Mesendoderm (in vitro differentiated cells): ENCODE measurements at regions not wholly inside any gene's neighbourhood (a gene's known extent, or its start where the extent isn't known, plus 50 kb on each side); places are given as distances from the start of the nearest gene placed in this dataset.
A peak's percentile ranks its signal among the peaks of the same experiment; 100 is the strongest.

Experiments used
- DNase-seq: peaks from one replicate; pipeline ENCODE4 v3.0.0; 2013
- H2AK5ac ChIP-seq: 2 replicates; pipeline ENCODE4 v1.6.1; 2013; ENCODE audit warnings: low read length, inconsistent platforms
- H2BK120ac ChIP-seq: 2 replicates; pipeline ENCODE4 v1.6.1; 2013; ENCODE audit warnings: low read depth, mild to moderate bottlenecking, low read length, moderate library complexity, mixed read lengths
- H2BK15ac ChIP-seq: replicated peaks from 2 replicates; pipeline ENCODE4 v1.6.1; 2013; ENCODE audit warnings: low read depth, mild to moderate bottlenecking, moderate library complexity
- H2BK5ac ChIP-seq: 2 replicates; pipeline ENCODE4 v1.6.1; 2013; ENCODE audit warnings: low read length, inconsistent platforms
- H3K18ac ChIP-seq: 2 replicates; pipeline ENCODE4 v1.6.1; 2013; ENCODE audit warnings: mild to moderate bottlenecking, low read length, mixed read lengths
- H3K23ac ChIP-seq: one replicate; pipeline ENCODE4 v1.6.1; 2013; ENCODE audit warnings: low read length
- H3K27ac ChIP-seq: 2 replicates; pipeline ENCODE4 v1.5.1; 2013; ENCODE audit warnings: low read depth, mild to moderate bottlenecking, inconsistent platforms, low read length, moderate library complexity
- H3K27me3 ChIP-seq: 2 replicates; pipeline ENCODE4 v1.6.1; 2013; ENCODE audit warnings: low read length, control low read depth, mild to moderate bottlenecking, inconsistent platforms; ENCODE audit not compliant: insufficient read depth, poor library complexity
- H3K36me3 ChIP-seq: 2 replicates; pipeline ENCODE4 v1.6.1; 2013; ENCODE audit warnings: low read length, inconsistent platforms; ENCODE audit not compliant: control insufficient read depth, insufficient read depth
- H3K4ac ChIP-seq: one replicate; pipeline ENCODE4 v1.6.1; 2013; ENCODE audit warnings: low read depth, mild to moderate bottlenecking, low read length, moderate library complexity
- H3K4me1 ChIP-seq: 2 replicates; pipeline ENCODE4 v1.6.1; 2013; ENCODE audit warnings: low read depth, low read length, inconsistent platforms; ENCODE audit not compliant: control insufficient read depth
- H3K4me2 ChIP-seq: 2 replicates; pipeline ENCODE4 v1.6.1; 2013; ENCODE audit warnings: low read length
- H3K4me3 ChIP-seq: 2 replicates; pipeline ENCODE4 v1.5.1; 2013; ENCODE audit warnings: mild to moderate bottlenecking, low read length
- H3K56ac ChIP-seq: one replicate; pipeline ENCODE4 v1.6.1; 2013; ENCODE audit warnings: low read length
- H3K79me1 ChIP-seq: 2 replicates; pipeline ENCODE4 v1.6.1; 2013; ENCODE audit warnings: low read length, inconsistent platforms
- H3K79me2 ChIP-seq: 2 replicates; pipeline ENCODE4 v1.6.1; 2013; ENCODE audit warnings: mild to moderate bottlenecking, low read length; ENCODE audit not compliant: control insufficient read depth, insufficient read depth
- H3K9ac ChIP-seq: 2 replicates; pipeline ENCODE4 v1.6.1; 2013; ENCODE audit warnings: low read length, inconsistent platforms
- H4K5ac ChIP-seq: one replicate; pipeline ENCODE4 v1.6.1; 2013; ENCODE audit warnings: low read length
- H4K8ac ChIP-seq: one replicate; pipeline ENCODE4 v1.6.1; 2013; ENCODE audit warnings: low read depth, mild to moderate bottlenecking, control low read depth, low read length, moderate library complexity
- WGBS: extraction: QIAGEN DNeasy Blood & Tissue Kit; methylation state at CpG from one replicate; pipeline ENCODE4 v1.1.7; 2013; ENCODE audit warnings: low lambda C conversion rate, missing lambda C conversion rate; ENCODE audit not compliant: insufficient coverage; ENCODE audit errors: extremely low coverage; 5-methylcytosine and 5-hydroxymethylcytosine counted together

DNA sequence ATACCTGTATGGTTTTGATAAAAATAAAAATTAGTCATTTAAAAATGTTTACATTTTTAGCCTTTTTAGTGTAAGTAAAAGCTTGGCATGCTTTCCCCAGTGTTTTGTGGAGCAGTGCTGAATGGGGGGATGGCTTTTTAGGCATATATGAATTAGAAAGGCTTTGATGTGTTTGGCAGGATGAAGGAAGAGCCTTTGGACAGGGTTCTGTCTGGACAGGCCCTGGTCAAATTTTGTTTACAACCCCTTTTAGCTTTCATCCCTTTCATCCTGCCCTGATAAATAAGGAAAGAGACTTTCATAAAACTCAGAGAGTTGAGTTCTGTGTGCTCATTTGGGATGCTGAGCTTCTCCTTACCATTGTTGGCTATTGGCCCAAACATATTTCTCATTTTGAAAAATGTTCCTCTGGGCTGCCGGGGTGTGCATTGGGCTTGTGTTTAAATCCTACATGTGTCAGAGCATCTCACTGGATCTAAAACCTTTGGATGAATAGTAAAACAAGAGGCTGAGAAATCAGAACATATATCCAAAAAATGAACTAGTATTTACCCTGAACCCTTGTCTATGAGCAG, 68.1 kb upstream of the PHYHIPL start:
- Histone ChIP-seq H3K23ac (no peak overlapping the region), H3K4ac (no peak overlapping the region), H3K36me3 (no peaks in the 10 kb centered on the region), H3K18ac (no peak overlapping the region), H3K4me1 (no peaks in the 10 kb centered on the region), H3K4me2 (no peak overlapping the region), H2BK120ac (no peak overlapping the region), H3K79me1 (no peaks in the 10 kb centered on the region), H4K8ac (no peak overlapping the region), H3K4me3 (no peak overlapping the region), H3K56ac (no peak overlapping the region), H3K27me3 (no peaks in the 10 kb centered on the region), H3K27ac (no peak overlapping the region), H2BK5ac (no peak overlapping the region), H3K79me2 (no peaks in the 10 kb centered on the region), H2AK5ac (no peak overlapping the region), H2BK15ac (no peak overlapping the region), H3K9ac (no peak overlapping the region), H4K5ac (no peak overlapping the region)
- WGBS = no CpG with 5 or more reads among the region's 1 CpG
- DNase-seq = no peak

DNA sequence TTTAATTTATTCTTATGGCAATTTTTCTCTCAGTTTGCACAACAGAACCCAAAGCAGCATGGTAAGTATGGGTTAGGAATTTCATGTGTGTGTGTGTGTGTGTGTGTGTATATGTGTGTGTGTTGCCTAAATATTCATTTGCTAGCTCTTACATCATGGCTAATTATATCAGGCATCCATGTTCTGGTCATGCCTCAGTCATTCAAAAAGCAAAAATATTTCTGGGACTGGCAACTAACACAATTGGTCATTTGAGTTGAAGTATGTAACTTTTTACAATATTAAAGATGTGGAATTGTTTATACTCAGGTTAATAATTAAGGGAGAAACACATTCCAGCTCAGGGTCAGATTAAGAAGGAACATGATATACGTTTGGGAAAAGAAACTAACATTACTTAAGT, 67.6 kb upstream of the PHYHIPL start:
- no peaks in the 10 kb centered on the region for H3K79me2 ChIP-seq
- H4K5ac ChIP-seq = no peak overlapping the region
- H3K79me1 ChIP-seq = no peaks in the 10 kb centered on the region
- no CpG with 5 or more reads among the region's 1 CpG for WGBS
- no peak overlapping the region for H2AK5ac ChIP-seq
- no peak overlapping the region for H3K4me3 ChIP-seq
- H4K8ac ChIP-seq = no peak overlapping the region
- H3K18ac ChIP-seq = no peak overlapping the region
- H3K36me3 ChIP-seq = no peaks in the 10 kb centered on the region
- H3K9ac ChIP-seq = no peak overlapping the region
- no peaks in the 10 kb centered on the region for H3K27me3 ChIP-seq
- no peak overlapping the region for H3K23ac ChIP-seq
- no peak overlapping the region for H3K4ac ChIP-seq
- no peaks in the 10 kb centered on the region for H3K4me1 ChIP-seq
- no peak overlapping the region for H2BK15ac ChIP-seq
- no peak for DNase-seq
- no peak overlapping the region for H3K4me2 ChIP-seq
- H3K56ac ChIP-seq = no peak overlapping the region
- H3K27ac ChIP-seq = no peak overlapping the region
- no peak overlapping the region for H2BK5ac ChIP-seq
- H2BK120ac ChIP-seq = no peak overlapping the region

DNA sequence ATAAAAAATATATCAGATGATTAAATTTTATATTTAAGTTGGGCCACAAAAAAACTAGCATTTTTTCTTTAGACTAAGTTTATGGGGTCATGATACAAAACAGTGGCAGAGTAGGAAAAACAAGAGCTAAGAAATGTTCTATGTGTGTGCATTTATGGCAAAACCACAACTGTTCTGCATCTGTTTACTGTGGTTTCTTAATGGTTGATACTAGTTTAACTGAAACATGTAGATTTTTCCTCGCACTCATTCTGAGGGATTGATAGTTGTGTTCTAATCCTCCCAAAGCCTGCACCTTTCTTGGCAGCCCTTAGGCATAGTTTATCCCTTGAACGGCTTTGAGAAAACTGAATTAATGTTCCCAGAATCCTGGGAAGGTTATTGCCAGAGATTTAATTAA, 66.6 kb upstream of the PHYHIPL start:
- Histone ChIP-seq H3K36me3 (no peaks in the 10 kb centered on the region), H2AK5ac (no peak overlapping the region), H3K79me1 (no peaks in the 10 kb centered on the region), H3K9ac (no peak overlapping the region), H4K5ac (no peak overlapping the region), H3K4me1 (no peaks in the 10 kb centered on the region), H3K27me3 (no peaks in the 10 kb centered on the region), H3K27ac (no peak overlapping the region), H3K4me2 (no peak overlapping the region), H3K79me2 (no peaks in the 10 kb centered on the region), H2BK120ac (no peak overlapping the region), H3K4me3 (no peak overlapping the region), H2BK15ac (no peak overlapping the region), H3K56ac (no peak overlapping the region), H4K8ac (no peak overlapping the region), H3K18ac (no peak overlapping the region), H2BK5ac (no peak overlapping the region), H3K23ac (no peak overlapping the region), H3K4ac (no peak overlapping the region)
- no peak for DNase-seq
- WGBS = no CpG with 5 or more reads among the region's 2 CpGs

DNA sequence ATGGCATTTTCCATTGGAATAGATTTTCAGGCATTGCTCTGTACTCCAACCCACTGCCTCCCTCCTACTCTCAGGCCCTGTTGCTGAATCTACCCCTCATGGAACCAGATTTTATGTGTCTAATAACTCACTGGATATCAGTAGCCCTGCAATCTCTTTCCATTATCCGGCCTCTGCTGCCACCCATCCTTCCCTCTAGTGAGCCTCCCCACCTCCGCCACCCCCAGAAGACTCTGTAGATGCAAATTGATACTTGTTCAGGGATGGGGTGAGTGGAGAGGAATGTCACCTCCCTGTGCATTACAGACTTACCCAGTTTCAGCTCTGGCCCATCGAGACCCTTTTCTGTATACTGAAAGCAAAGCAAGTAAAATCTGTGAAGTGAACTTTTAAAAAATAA, 52.3 kb upstream of the PHYHIPL start:
- no peak overlapping the region for H2BK15ac ChIP-seq
- H2AK5ac ChIP-seq = no peak overlapping the region
- H3K79me2 ChIP-seq = no peaks in the 10 kb centered on the region
- H3K9ac ChIP-seq = no peak overlapping the region
- no peak overlapping the region for H3K4me3 ChIP-seq
- no peak overlapping the region for H3K27ac ChIP-seq
- H3K4ac ChIP-seq = no peak overlapping the region
- H3K4me1 ChIP-seq = no peaks in the 10 kb centered on the region
- no peaks in the 10 kb centered on the region for H3K27me3 ChIP-seq
- no peak overlapping the region for H3K18ac ChIP-seq
- no peak overlapping the region for H4K5ac ChIP-seq
- no CpG with 5 or more reads among the region's 3 CpGs for WGBS
- no peak overlapping the region for H2BK120ac ChIP-seq
- no peak overlapping the region for H2BK5ac ChIP-seq
- no peak for DNase-seq
- no peak overlapping the region for H3K4me2 ChIP-seq
- H3K56ac ChIP-seq = no peak overlapping the region
- H4K8ac ChIP-seq = no peak overlapping the region
- H3K23ac ChIP-seq = no peak overlapping the region
- no peaks in the 10 kb centered on the region for H3K36me3 ChIP-seq
- H3K79me1 ChIP-seq = no peaks in the 10 kb centered on the region

DNA sequence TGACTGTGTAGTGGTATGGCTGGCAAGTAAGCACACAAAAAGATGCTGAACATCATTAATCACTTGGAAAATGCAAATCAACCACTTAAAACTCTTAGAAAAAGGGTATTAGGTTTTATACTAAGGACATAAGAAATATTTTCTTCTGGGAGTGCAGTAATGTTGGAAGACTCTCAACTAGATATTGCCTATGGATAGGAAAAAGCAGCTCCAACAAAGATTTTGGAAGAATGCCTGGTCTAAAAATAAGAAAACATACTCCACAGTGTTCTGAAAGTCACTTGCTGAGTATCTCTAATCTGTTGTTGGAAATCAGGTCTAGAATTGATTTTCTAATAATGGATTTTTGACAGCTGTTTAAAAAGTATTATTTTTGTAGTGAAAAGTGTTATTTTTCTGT, 50.8 kb upstream of the PHYHIPL start:
- Histone ChIP-seq H3K27me3 (no peaks in the 10 kb centered on the region), H3K18ac (no peak overlapping the region), H2BK120ac (no peak overlapping the region), H3K4me1 (no peaks in the 10 kb centered on the region), H3K56ac (no peak overlapping the region), H2BK5ac (no peak overlapping the region), H3K4me3 (no peak overlapping the region), H3K36me3 (no peaks in the 10 kb centered on the region), H3K9ac (no peak overlapping the region), H3K4ac (no peak overlapping the region), H2AK5ac (no peak overlapping the region), H4K5ac (no peak overlapping the region), H3K23ac (no peak overlapping the region), H3K27ac (no peak overlapping the region), H3K79me2 (no peaks in the 10 kb centered on the region), H4K8ac (no peak overlapping the region), H3K79me1 (no peaks in the 10 kb centered on the region), H2BK15ac (no peak overlapping the region), H3K4me2 (no peak overlapping the region)
- DNase-seq = no peak

DNA sequence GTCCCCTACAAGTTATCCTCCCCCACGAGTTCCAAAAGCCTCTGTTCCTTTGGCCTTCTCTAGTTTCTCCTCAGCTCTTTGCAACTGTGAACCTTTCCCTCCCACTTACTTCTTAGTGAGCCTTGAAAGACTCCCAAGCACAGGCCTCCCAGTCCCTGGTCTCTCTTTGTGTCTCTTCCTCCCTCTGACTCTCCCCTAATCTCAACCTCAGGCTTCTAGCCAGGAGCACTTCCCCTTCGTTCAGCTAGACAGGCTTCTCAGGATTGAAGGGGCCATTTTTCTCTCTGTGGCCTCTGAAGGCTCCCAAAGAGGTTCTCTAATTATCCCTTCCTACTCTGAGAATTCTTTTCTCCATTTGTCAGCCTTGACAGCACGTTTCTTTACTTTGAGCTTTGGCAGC, 50.2 kb upstream of the PHYHIPL start:
- Histone ChIP-seq H3K79me2 (no peaks in the 10 kb centered on the region), H2AK5ac (no peak overlapping the region), H2BK15ac (no peak overlapping the region), H3K4me2 (no peak overlapping the region), H3K79me1 (no peaks in the 10 kb centered on the region), H3K27ac (no peak overlapping the region), H4K8ac (no peak overlapping the region), H3K9ac (no peak overlapping the region), H3K4ac (no peak overlapping the region), H3K4me3 (no peak overlapping the region), H3K27me3 (no peaks in the 10 kb centered on the region), H3K36me3 (no peaks in the 10 kb centered on the region), H2BK120ac (no peak overlapping the region), H3K4me1 (no peaks in the 10 kb centered on the region), H3K56ac (no peak overlapping the region), H3K18ac (no peak overlapping the region), H2BK5ac (no peak overlapping the region), H3K23ac (no peak overlapping the region), H4K5ac (no peak overlapping the region)
- peak; percentile 11 for DNase-seq
- WGBS = no CpG with 5 or more reads among the region's 3 CpGs
